ENCODE measurements at regions not wholly inside any gene's neighbourhood (a gene's known extent, or its start where the extent isn't known, plus 50 kb on each side); places are given as distances from the start of the nearest gene placed in this dataset.

DNA sequence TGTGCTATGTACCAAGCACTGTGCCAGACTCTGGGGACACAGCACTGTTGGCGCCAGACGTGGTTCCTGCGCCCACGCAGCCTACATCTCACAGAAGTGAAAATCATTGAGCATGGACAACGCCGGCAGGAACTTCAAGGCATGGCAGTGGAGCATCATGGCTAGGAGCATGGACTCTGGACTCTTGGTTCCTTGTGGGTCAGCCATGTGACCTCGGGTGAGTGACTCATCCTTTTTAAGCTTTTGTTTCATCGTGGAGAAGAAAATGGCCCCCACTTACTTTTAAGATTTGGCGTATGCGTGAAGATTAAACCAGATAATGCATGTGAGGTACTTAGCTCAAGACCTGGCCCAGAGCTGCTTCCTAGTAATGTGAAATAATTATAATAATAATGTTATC is 988.5 kb downstream of the UQCRFS1 start:
- Histone ChIP-seq H3K4me2 (ENCODE audit: insufficient read depth, insufficient read length, low read length) (no peak overlapping the region), H3K9ac (ENCODE audit: extremely low read depth, insufficient read length, low read length) (no peak overlapping the region), H3K4ac (ENCODE audit: low read depth, low read length) (no peak overlapping the region), H3K23me2 (ENCODE audit: insufficient read length, low read depth, low read length, poor library complexity, severe bottlenecking) (no peaks in the 10 kb centered on the region), H2AFZ (ENCODE audit: low read length) (no peak overlapping the region), H2BK20ac (ENCODE audit: low read depth, low read length, poor library complexity, severe bottlenecking) (no peak overlapping the region), H3K27me3 (ENCODE audit: insufficient read depth, low read length) (no peaks in the 10 kb centered on the region), H3K56ac (ENCODE audit: insufficient read length, low read depth, low read length) (no peak overlapping the region), H2BK12ac (ENCODE audit: insufficient read length, low read depth, low read length) (no peak overlapping the region), H4K8ac (replicated peaks; ENCODE audit: insufficient read length, low read depth, low read length) (no peak overlapping the region), H3K4me1 (ENCODE audit: insufficient read depth, low read length) (no peaks in the 10 kb centered on the region), H3K14ac (ENCODE audit: insufficient read depth, low read length) (no peak overlapping the region), H4K91ac (ENCODE audit: insufficient read length, low read depth, low read length) (no peak overlapping the region), H3K9me3 (ENCODE audit: control insufficient read depth, low read depth, low read length) (no peaks in the 10 kb centered on the region), H2BK15ac (ENCODE audit: low read depth, low read length) (no peak overlapping the region), H4K5ac (ENCODE audit: insufficient read length, low read depth, low read length) (no peak overlapping the region), H3T11ph (ENCODE audit: low read length) (no peak overlapping the region), H3K18ac (ENCODE audit: insufficient read length, low read depth, low read length) (no peak overlapping the region), H3K79me1 (ENCODE audit: insufficient read depth, low read depth, low read length, poor library complexity, severe bottlenecking) (no peaks in the 10 kb centered on the region), H2AK5ac (ENCODE audit: insufficient read length, low read length) (no peak overlapping the region), H3K79me2 (ENCODE audit: insufficient read depth, low read length) (no peaks in the 10 kb centered on the region), H3K27ac (ENCODE audit: insufficient read length, low read depth, low read length) (no peak overlapping the region), H4K20me1 (ENCODE audit: control insufficient read depth, insufficient read depth, insufficient read length) (no peaks in the 10 kb centered on the region), H3K23ac (ENCODE audit: insufficient read length, low read depth, low read length) (no peak overlapping the region), H2BK5ac (ENCODE audit: insufficient read length, low read length) (no peak overlapping the region), H2BK120ac (ENCODE audit: low read depth, low read length, poor library complexity, severe bottlenecking) (no peak overlapping the region)
- DNase-seq: no peak
- peaks cover 0 to 7% of the 10 kb centered on the region in 2 experiments; a peak in 3 of 4 replicates for H3K4me1 Mint-ChIP-seq
- no peaks in the 10 kb centered on the region for H3K9me3 Mint-ChIP-seq
- WGBS (ENCODE audit: extremely low coverage, insufficient read length, low lambda C conversion rate): no CpG with 5 or more reads among the region's 10 CpGs
- H3K4me3 Mint-ChIP-seq: no peak overlapping the region
- H3K36me3 Mint-ChIP-seq (ENCODE audit: insufficient read depth in 1 of 3, low read depth in 3 of 3): no peaks in the 10 kb centered on the region; a peak in 2 of 7 replicates
- no peaks in the 10 kb centered on the region; the same call in 1 of the 2 replicates for H3K27me3 Mint-ChIP-seq (ENCODE audit: low read depth)
- H3K27ac Mint-ChIP-seq: no peak overlapping the region
- TF ChIP-seq, protein P1, sequence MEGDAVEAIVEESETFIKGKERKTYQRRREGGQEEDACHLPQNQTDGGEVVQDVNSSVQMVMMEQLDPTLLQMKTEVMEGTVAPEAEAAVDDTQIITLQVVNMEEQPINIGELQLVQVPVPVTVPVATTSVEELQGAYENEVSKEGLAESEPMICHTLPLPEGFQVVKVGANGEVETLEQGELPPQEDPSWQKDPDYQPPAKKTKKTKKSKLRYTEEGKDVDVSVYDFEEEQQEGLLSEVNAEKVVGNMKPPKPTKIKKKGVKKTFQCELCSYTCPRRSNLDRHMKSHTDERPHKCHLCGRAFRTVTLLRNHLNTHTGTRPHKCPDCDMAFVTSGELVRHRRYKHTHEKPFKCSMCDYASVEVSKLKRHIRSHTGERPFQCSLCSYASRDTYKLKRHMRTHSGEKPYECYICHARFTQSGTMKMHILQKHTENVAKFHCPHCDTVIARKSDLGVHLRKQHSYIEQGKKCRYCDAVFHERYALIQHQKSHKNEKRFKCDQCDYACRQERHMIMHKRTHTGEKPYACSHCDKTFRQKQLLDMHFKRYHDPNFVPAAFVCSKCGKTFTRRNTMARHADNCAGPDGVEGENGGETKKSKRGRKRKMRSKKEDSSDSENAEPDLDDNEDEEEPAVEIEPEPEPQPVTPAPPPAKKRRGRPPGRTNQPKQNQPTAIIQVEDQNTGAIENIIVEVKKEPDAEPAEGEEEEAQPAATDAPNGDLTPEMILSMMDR (conservative IDR thresholded peaks at IDR 0.05): no peak
